HG03135 (cell line): ENCODE measurements at regions not wholly inside any gene's neighbourhood (a gene's known extent, or its start where the extent isn't known, plus 50 kb on each side); places are given as distances from the start of the nearest gene placed in this dataset.

Experiments
- ATAC-seq: cut with Tn5 transposase; IDR thresholded peaks from one replicate; pipeline ENCODE4 v1.9.1; 2021; ENCODE audit warnings: mild to moderate bottlenecking, moderate library complexity; ENCODE audit not compliant: unreplicated experiment

DNA sequence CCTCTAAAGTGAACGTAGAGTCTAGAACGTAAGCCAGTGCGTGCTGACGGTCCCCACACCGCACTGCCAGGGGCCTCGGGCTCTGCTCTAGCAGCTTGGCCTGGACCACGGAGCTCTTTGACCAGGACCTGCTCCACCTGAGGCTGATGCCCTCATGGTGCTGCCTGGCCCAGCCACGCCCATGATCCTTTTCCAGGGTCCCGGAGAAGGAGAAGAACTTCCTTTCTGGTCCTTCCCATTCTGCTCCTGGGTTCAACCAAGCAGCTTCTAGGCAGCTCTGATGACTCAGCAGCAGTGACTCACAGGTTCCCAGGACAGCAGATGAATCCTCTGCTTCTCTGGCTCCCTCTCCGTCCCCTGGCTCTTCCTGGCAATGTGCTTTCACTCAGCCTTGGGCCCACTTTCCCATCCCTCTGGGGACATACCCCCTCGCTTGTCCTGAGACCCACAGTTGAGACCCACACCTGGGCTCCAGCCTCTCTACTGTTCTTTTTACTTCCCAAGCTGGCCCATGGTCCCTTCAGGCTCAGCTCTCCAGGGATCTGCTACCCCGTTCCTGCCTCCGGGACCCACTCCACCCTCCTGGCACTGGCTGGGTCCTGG is 246.3 kb upstream of the RAB4A start:
- ATAC-seq: no peak

DNA sequence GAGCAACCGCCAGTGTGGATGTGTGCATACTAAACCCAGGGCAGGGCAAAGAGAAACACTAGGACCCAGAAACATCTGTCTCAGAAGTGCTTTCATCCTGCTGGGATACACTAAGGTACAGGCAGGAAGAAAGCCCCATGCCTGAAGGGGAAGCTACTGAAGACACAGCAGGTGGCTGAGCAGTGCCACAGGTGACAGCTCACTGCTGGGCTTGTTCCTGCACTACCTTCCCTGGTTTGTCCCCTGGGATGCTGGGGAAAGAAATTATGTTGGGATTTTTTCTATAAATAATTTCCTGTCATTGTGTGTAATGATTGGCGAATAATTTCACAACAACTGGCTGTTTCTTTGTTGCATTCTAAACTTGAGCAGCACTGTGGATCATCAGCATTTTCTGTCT is 245.3 kb upstream of the RAB4A start:
- no peak for ATAC-seq

DNA sequence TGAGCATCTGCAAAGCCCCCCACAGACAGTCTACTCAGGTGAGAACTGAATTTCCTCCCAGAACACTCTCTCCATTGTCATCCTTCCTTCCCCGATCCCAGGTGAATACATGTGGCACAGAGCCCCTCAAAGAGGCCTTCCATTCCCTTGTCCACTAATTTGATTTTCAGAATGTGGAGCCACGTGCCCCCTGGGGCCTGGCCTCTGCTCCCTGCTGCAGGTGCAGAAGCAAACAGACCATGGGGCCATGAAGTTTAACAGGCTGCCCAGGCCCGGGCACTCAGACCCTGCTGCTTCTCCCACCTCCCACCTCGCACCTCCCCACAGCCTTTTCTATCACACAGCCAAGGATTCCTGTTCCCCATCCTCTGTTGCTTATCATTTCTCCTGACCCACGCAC is 243.8 kb upstream of the RAB4A start:
- ATAC-seq: no peak

DNA sequence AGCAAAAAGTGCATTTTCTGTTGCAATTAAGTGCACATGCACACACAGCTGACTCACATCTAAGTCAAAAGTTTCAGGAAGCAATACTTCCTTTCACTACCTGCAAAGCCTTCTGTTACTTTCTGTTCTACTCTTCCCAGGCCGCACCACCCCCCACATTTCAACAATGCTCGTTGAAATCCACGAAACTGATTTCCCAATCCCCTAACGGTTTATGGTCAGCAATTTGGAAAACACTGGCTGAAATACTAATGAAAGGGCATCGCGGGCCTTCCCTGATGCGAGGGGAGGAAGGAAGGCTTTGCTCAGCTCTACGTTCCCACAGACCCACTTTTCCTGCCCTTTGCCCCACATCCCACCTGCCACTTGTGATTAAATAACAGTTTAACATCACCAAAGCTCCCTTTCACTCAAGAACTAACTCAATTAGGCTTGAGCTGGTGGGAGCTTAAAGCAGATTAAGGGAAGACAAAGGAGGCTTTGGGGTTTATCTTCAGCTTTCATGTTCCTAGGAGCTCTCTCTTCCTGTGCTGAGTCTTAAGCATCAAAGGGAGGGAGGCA is 243.2 kb upstream of the RAB4A start:
- ATAC-seq: no peak

DNA sequence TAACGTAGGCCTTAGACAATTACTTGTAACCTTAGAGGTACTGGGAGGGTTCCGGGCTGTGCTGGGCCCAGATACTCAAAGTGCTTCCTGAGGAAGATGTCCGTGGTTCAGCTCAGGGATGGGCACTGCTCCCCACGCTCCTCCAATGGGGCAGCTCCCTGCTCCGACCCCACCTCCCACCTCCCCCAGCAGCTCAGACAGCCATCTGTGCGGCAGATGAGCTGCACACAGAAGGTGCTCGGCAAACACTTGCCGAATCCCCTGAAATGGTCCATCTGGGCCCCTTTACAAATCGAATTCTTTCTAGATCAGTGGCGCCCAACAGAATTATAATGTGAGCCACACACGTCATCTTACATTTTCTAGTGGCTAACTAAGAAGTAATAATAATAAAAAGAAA is 242.4 kb upstream of the RAB4A start:
- ATAC-seq: no peak

DNA sequence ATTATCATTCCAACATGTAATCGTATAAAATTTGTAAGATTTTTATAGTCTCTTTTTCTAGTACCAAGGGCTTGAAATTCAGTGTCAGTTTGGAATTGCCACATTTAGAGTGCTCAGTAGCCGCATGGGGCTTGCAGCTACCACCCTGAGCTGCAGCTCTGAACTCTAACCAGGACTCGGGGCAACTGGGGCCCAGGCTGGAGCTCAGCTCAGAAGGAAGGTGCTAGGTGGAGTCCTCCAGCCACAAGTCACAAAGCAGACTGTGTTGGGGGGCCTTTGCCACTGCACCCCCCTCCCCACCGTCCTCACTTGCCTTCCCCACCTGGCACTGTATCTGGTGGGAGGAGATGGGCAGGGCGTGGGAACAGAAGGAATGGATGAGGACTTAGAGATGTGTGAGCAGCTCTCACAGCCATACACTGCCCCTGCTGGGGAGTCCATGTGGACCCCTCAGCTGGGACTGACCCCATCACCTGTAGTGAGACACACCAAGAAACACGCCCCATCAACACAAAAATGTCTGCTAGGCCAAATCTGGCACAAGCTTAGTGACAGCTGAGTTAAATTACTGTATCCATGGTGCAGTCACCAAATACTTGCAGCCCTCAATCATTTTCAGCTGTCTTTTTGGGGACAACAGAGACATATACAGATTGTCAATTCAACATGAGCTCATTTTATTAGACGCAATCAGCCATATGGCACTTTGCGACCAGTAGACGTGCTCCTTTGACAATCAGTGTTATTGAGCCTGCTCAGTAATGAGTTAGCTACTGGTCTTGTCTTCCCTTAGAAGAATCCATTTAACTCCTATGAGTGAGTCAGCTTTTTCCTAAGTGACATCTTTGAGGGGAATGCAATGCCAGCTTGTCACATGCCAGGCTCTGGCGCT is 241.7 kb upstream of the RAB4A start:
- ATAC-seq: no peak

DNA sequence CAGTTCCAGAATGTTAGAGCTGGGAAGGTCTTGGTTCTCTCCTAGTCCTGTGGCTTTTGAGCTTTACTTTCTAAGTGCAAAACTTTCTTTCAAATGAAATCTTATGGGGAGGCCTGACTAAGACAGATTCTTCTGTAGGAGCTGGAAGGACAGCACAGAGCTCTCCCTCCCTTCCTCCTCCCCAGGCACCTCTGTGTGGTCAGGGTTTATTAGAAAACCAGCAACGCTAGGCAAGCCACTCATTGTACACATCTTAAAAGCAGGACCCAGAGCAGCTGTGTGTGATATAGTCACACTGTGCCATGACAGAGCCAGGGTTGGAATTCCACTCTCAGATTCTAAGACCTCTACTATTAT is 241.1 kb upstream of the RAB4A start:
- ATAC-seq: no peak

DNA sequence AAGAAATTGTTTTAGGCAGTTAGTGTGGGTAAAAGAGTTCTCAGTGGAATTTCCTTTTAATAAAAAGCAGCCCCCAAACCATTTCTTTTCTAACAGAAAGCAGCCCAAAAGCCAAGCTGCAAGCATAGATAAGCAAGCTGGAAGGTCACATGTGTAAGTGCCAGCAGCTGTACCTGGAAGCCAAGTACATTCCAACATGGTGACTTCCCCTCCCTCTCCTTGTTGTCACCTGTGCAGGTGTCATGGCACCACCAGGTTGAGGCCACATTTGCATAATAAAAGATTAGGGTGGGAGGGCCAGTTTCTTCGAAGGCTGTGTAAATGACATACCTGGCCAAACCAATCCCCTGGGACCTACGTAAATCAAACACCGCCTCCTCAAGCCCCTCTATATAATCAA is 240.3 kb upstream of the RAB4A start:
- no peak for ATAC-seq

DNA sequence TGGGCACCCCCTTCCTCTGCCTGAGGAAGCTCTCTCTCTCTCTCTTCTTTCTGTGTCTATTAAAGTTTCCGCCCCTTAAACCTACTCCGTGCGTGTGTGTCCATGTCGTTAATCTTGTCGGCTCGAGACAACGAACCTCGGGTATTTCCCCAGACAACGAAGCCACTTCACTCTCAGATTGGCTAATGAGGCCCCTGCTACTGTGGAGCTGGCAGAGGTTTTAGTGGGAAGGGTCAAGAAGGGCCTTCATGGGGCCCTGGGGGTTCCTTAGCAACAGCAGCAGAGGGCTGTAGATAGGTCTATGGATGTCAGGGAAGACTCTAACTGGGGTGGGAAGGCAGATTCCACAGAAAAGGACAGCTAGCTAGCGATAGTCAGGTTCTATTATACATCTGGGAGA is 239.8 kb upstream of the RAB4A start:
- ATAC-seq: no peak

DNA sequence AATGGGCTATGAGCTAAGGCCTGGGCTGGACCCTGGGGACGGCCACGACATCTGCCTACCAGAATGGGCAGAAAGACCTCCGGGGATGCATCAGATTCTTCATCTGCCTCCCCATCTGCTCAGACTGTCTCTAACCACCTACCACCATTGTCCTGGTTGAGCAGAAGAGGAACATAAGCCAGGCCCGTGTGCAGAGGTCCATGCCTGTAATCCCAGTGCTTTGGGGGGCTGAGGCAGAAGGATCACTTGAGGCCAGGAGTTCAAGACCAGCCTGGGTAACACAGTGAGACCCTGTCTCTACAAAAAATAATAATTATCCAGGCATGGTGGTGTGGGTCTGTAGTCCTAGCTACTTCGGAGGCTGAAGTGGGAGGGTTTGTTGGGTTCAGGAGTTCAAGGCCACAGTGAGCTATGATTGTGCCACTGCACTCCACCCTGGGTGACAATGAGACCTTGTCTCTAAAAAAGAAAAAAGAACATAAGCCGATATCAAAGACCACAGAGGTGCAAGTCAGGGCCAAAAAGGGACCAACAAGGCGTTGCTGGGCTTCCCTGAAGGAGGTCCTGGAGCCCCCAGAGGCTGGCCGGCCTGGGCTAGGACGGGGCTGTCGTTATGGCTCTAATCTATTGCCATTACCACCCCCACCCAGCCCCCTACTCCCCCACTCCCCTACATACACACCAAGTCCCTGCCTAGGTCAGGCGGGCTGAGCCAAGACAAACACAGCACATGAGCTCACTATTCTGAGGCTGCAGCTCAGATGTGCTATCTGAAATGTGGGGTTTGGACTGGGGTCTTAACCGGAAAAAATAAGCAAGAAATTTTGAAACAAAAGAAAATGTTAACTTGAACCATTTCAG is 239.2 kb upstream of the RAB4A start:
- ATAC-seq: no peak

DNA sequence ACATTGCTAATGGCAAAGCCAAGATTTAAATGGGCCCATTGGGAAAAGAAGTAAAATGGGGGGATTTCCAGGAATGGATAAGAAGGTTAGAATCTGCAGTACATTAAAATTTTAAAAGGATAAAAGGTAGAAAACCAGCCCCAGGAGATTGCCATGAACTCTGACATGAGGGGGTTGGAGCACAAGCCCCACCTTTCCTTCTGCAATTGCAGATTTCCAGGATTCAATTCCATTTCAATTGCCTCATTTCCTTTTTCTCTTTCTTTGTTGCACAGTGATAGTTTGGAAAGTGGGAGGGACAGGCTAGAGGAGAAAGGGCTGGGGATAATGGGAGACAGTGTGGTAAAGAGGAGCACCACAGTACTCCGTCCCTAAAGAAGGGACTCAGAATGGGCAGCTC is 238.5 kb upstream of the RAB4A start:
- ATAC-seq: no peak

DNA sequence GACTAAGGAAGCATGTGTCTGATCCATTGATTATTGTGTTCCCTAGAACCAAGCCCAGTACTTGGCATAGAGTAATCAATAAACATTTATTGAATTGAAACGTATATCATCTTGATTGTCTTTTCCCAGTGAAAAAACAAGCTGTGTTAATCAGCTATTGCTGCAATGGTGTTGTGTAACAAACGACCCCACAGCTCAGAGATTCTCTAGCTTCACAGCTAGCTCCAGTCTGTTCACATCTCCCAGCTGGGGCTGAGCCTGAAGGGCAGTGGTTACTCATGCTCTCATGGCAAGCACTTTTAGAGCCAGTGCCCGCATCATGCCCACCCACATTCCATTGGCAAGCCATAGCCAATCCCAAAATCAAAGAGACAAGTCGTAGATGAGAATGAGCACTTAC is 237.4 kb upstream of the RAB4A start:
- ATAC-seq: no peak

DNA sequence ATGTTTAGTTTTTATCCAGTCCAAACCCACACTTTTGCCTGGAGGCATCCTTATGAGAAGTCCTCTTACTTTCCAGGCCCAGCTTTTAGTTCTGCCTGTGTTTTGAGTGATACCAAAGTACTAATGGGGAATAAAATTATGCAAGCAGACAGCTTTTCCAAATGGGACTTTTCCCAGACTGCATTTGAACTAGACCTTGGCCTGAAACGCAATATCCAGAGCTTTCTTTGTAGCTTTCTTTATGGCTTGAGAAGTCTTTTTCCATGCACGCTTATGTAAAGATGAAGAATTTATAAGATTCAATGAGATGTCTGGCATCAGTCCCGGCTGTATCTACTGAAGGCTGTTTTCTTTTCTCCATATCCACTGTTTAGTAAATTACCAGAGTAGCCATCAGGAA is 236.6 kb upstream of the RAB4A start:
- ATAC-seq: no peak

DNA sequence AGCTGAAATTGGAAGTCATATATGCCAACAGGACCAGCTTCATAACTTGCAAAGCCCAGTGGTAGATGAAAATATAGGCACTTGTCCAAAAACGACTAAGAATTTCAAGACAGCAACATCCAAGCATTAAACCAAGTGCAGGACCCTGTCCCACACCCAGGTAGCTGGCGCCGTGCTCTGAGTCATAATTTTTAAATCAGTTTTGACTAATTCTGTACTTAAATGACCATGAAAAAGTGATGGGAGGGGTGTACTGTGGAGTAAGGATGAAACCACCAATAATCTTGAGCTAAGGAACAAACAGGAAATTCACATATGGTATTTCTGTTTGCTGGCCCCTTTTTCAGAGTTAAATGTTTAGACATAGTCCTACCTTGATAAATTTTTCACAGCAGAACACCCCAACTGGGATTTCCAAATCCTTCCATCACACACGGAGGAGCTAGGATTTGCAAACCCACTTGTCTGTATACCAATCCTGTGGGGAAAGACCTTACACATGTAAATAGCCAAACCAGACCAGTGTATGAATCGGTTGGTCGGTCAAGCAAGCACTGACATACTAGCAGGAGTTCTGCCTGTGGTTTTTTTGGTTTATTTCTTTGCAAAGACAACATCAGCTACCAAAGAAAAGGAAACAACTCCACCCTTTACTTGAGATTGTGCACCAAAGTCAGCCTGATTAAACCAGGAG is 235.7 kb upstream of the RAB4A start:
- ATAC-seq: peak; percentile 86

DNA sequence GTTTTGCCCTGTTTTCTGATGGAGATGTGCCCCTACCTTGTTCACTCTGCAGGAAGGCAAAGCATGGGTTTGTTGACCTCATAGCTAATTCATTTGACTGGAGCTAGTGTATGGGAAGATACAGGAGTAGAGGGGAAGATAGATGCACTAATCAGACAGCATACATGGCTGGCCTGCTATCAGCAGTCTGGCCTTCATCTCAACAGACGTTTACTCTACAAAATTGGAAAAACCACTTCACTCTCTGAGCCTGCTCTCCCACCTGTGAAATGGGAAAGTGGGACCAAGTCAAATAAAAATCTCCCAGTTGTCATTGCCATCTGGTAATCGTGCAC is 235.2 kb upstream of the RAB4A start:
- peak; percentile 34 for ATAC-seq

DNA sequence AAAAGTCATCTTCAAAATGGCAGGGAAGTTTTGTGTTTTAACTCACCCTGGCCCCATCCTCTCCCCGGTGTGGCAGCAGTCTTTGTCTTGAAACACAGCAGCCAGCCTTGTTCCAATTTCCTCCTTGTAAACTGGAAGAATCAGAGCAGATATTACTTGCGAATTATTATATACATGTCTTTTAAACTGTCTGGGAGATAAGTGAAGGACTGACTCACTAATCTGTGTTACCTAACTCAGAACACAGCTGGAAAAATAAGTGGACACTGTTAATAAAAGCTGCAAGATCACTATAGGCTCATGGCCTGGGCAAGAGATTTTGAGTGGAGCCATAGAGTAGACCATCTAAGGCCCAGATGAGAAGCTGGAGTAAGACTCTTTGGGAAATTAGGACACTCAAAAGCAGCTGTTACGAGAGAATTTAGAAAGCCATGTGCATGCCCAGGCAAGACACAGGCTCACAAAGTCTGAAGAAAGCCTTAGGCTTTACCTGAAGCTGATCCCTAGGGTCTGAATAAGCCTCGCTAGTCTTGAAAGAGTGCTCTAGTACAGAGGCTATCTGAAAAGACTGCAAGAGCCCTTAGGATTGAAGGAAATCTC is 233.0 kb upstream of the RAB4A start:
- no peak for ATAC-seq

DNA sequence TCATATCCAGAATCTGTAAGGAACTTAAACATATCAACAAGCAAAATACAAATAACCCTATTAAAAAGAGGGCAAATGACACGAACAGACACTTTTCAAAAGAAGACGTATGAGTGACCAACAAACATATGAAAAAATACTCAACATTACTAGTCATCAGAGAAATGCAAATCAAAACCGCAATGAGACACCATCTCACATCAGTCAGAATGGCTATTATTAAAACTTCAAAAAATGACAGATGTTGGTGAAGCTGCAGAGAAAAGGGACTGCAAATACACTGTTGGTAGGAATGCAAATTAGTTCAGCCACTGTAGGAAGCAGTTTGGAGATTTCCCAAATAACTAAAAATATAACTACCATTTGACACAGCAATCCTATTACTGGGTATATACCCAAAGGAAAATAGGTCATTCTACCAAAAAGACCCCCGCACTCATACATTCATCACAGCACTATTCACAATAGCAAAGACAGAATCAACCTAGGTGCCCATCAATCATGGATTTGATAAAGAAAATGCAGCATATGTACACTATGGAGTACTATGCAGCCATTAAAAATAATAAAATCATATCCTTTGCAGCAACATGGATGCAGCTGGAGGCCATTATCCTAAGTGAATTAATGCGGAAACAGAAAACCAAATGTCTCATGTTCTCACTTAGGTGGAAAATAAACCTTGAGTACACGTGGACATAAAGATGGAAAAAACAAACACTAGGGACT is 230.1 kb upstream of the RAB4A start:
- ATAC-seq: no peak

DNA sequence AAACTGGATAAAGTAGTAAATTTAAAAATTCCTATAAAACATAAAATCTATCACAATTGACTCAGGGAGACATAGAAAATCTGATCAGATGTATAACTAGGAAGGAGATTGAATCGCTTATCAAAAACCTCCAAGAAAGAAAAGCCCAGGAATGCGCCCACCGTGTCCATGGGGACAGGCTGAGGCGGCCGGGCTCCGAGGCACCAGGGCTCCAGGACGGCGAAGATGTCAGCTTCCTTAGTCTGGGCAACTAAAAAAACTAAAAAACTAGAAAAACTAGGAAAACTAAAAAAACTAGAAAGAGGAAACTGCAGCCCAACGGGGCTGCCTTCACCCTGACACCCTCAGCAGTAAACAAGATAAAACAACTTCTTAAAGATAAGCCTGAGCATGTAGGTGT is 229.0 kb upstream of the RAB4A start:
- no peak for ATAC-seq

DNA sequence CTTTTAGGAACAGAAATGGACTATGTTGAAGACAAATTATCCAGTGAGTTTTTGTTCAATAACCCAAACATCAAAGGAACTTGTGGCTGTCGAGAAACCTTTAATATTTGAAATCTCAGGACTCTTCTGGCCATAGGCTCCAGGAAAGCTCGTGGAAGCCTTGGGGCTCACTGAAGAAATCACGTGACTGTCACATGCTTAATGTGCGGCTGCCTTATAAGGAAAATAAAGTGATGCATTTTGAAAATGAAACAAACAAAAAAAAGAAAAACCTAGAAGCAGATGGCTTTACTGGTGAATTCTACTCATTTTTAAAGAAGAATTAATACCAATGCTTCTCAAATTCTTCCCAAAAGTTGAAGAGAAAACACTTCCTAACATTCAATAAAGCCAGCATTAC is 228.4 kb upstream of the RAB4A start:
- no peak for ATAC-seq

DNA sequence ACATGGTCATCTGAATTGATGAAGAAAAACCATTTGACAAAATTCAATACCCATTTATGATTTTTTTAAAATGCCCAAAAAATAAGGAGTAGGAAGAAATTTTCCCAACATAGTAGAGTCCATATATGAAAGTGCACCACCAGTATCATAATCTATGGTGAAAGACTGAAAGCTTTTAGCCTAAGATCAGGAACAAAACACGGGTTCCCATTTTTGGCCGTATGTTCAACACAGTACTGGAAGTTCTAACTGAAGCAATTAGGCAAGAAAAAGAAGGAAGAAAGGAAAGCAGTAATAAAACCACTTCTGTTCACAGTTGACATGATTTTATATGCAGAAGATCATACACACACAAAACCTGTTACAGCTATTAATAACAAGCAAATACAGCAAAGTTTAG is 227.8 kb upstream of the RAB4A start:
- ATAC-seq: no peak
